Breast epithelium (tissue), 3 donors: ENCODE measurements at regions not wholly inside any gene's neighbourhood (a gene's known extent, or its start where the extent isn't known, plus 50 kb on each side); places are given as distances from the start of the nearest gene placed in this dataset.

ENCODE experiments used
- POLR2A ChIP-seq: fragments of 450-650 bp; IDR thresholded peaks from one replicate; pipeline ENCODE4 v1.6.1; 2016; ENCODE audit warnings: antibody characterized with exemption, mild to moderate bottlenecking, moderate library complexity
- TF ChIP-seq, protein P1 (sequence below), 3 donors: fragments of 450-650 bp; IDR thresholded peaks; one replicate each; pipeline ENCODE4 v1.5.1; 2016 to 2017; ENCODE audit warnings: antibody characterized with exemption in 3 of 3, mild to moderate bottlenecking in 3 of 3, moderate library complexity in 3 of 3

DNA sequence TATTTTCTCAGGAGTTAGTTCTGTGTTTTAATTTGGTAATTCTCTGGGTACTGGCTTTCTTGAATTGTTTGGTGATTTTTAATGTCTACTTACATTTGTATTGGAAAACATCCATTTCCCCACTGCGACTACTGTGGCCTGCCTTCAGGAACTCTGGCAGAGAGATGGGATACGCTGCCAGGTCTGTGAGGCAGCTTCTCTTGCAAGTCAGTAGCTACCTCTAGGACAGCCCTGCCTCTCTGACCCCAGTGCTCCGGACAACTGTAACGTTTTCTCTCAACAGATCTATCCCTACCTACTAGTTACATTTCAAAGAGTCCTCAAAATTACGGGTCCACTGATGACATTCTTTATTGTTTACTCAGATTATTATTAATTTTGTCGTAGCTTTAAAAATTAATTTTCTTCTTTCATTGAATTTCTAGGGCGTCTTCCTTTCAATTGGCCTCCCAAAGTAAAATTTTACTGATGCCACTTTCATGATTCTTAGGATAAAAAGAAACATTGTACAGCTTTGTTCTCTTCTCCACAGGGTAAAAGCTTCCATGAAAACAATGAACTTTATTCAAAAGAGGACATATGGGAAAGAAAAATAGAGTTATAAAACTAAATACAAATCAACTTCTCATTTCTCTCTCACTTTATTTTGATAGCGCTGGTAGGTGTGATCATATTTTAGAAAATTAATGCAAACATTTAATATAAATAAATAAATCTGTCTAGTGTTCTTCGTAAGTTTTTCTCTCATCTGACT lies 123.2 kb upstream of the GOLGA8J start:
- TF ChIP-seq, protein P1, sequence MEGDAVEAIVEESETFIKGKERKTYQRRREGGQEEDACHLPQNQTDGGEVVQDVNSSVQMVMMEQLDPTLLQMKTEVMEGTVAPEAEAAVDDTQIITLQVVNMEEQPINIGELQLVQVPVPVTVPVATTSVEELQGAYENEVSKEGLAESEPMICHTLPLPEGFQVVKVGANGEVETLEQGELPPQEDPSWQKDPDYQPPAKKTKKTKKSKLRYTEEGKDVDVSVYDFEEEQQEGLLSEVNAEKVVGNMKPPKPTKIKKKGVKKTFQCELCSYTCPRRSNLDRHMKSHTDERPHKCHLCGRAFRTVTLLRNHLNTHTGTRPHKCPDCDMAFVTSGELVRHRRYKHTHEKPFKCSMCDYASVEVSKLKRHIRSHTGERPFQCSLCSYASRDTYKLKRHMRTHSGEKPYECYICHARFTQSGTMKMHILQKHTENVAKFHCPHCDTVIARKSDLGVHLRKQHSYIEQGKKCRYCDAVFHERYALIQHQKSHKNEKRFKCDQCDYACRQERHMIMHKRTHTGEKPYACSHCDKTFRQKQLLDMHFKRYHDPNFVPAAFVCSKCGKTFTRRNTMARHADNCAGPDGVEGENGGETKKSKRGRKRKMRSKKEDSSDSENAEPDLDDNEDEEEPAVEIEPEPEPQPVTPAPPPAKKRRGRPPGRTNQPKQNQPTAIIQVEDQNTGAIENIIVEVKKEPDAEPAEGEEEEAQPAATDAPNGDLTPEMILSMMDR (IDR thresholded peaks at IDR 0.05) = no peak
- no peak for TF ChIP-seq POLR2A
